ENCODE measurements at regions not wholly inside any gene's neighbourhood (a gene's known extent, or its start where the extent isn't known, plus 50 kb on each side); places are given as distances from the start of the nearest gene placed in this dataset.

GRCh38 chr4:127482049-127482448 lies 150.7 kb upstream of the INTU start (continued):
- TF ChIP-seq PATZ1 (CRISPR knock-in tag; IDR thresholded peaks at IDR 0.05; ENCODE audit: borderline replicate concordance) (no peak), GLIS3 (CRISPR knock-in tag; IDR thresholded peaks at IDR 0.05) (no peak), ZC3H10 (CRISPR knock-in tag; IDR thresholded peaks at IDR 0.05) (no peak), ISL1 (CRISPR knock-in tag; IDR thresholded peaks at IDR 0.05) (no peak), OSR1 (CRISPR knock-in tag; IDR thresholded peaks at IDR 0.05) (no peak), ZNF70 (CRISPR knock-in tag; IDR thresholded peaks at IDR 0.05) (no peak), PPARA (CRISPR knock-in tag; IDR thresholded peaks at IDR 0.05; ENCODE audit: borderline replicate concordance) (no peak), TOX (CRISPR knock-in tag; IDR thresholded peaks at IDR 0.05; ENCODE audit: borderline replicate concordance) (no peak), TCF4 (CRISPR knock-in tag; IDR thresholded peaks at IDR 0.05; ENCODE audit: borderline replicate concordance) (no peak), CSDC2 (CRISPR knock-in tag; IDR thresholded peaks at IDR 0.05) (no peak), ZNF565 (CRISPR knock-in tag; conservative IDR thresholded peaks at IDR 0.05; ENCODE audit: low read depth) (no peak), ZNF8 (CRISPR knock-in tag; IDR thresholded peaks at IDR 0.05) (no peak), SNAI2 (CRISPR knock-in tag; IDR thresholded peaks at IDR 0.05) (no peak), POU6F1 (CRISPR knock-in tag; IDR thresholded peaks at IDR 0.05; ENCODE audit: borderline replicate concordance, low read depth) (no peak), ZFP30 (CRISPR knock-in tag; IDR thresholded peaks at IDR 0.05) (no peak)

GRCh38 chr4:127484117-127484516 lies 148.6 kb upstream of the INTU start:
- TF ChIP-seq GLIS3 (CRISPR knock-in tag; IDR thresholded peaks at IDR 0.05): no peak
- TF ChIP-seq OSR1 (CRISPR knock-in tag; IDR thresholded peaks at IDR 0.05): no peak
- no peak for TF ChIP-seq ZNF565 (CRISPR knock-in tag; conservative IDR thresholded peaks at IDR 0.05; ENCODE audit: low read depth)
- TF ChIP-seq ESRRG (CRISPR knock-in tag; IDR thresholded peaks at IDR 0.05): no peak
- TF ChIP-seq POU6F1 (CRISPR knock-in tag; IDR thresholded peaks at IDR 0.05; ENCODE audit: borderline replicate concordance, low read depth): no peak
- TF ChIP-seq ZNF70 (CRISPR knock-in tag; IDR thresholded peaks at IDR 0.05): no peak
- TF ChIP-seq ZFP30 (CRISPR knock-in tag; IDR thresholded peaks at IDR 0.05): no peak
- TF ChIP-seq TCF4 (CRISPR knock-in tag; IDR thresholded peaks at IDR 0.05; ENCODE audit: borderline replicate concordance): no peak
- TF ChIP-seq SNAI2 (CRISPR knock-in tag; IDR thresholded peaks at IDR 0.05): no peak
- TF ChIP-seq, protein P1, sequence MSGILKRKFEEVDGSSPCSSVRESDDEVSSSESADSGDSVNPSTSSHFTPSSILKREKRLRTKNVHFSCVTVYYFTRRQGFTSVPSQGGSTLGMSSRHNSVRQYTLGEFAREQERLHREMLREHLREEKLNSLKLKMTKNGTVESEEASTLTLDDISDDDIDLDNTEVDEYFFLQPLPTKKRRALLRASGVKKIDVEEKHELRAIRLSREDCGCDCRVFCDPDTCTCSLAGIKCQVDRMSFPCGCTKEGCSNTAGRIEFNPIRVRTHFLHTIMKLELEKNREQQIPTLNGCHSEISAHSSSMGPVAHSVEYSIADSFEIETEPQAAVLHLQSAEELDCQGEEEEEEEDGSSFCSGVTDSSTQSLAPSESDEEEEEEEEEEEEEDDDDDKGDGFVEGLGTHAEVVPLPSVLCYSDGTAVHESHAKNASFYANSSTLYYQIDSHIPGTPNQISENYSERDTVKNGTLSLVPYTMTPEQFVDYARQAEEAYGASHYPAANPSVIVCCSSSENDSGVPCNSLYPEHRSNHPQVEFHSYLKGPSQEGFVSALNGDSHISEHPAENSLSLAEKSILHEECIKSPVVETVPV (CRISPR knock-in tag; IDR thresholded peaks at IDR 0.05): no peak
- TF ChIP-seq ZFP3 (CRISPR knock-in tag; IDR thresholded peaks at IDR 0.05): no peak
- TF ChIP-seq PATZ1 (CRISPR knock-in tag; IDR thresholded peaks at IDR 0.05; ENCODE audit: borderline replicate concordance): no peak
- TF ChIP-seq CREB5 (CRISPR knock-in tag; IDR thresholded peaks at IDR 0.05; ENCODE audit: low read depth): no peak
- no peak for TF ChIP-seq PPARA (CRISPR knock-in tag; IDR thresholded peaks at IDR 0.05; ENCODE audit: borderline replicate concordance)
- TF ChIP-seq ZNF8 (CRISPR knock-in tag; IDR thresholded peaks at IDR 0.05): no peak
- no peak for TF ChIP-seq CSDC2 (CRISPR knock-in tag; IDR thresholded peaks at IDR 0.05)
- no peak for TF ChIP-seq TOX (CRISPR knock-in tag; IDR thresholded peaks at IDR 0.05; ENCODE audit: borderline replicate concordance)
- no peak for TF ChIP-seq TSHZ2 (CRISPR knock-in tag; IDR thresholded peaks at IDR 0.05)
- no peak for TF ChIP-seq ARNTL (CRISPR knock-in tag; IDR thresholded peaks at IDR 0.05; ENCODE audit: borderline replicate concordance, low read depth)
- TF ChIP-seq BACH2 (CRISPR knock-in tag; IDR thresholded peaks at IDR 0.05; ENCODE audit: borderline replicate concordance): no peak
- no peak for ATAC-seq
